ENCODE measurements at regions not wholly inside any gene's neighbourhood (a gene's known extent, or its start where the extent isn't known, plus 50 kb on each side); places are given as distances from the start of the nearest gene placed in this dataset.

- Histone ChIP-seq H3K4me1 (ENCODE audit: control insufficient read depth in 1 of 2, insufficient read depth in 2 of 2, low read length in 2 of 2) (no peaks in the 10 kb centered on the region), H3K9me3 (ENCODE audit: control insufficient read depth in 1 of 2, insufficient read depth in 1 of 2, low read depth in 1 of 2, low read length in 2 of 2) (no peaks in the 10 kb centered on the region), H3K79me2 (ENCODE audit: insufficient read depth, low read length) (no peaks in the 10 kb centered on the region), H3K4me3 (replicated peaks in 1 of 2; ENCODE audit: low read depth in 1 of 2, low read length in 2 of 2) (no peak overlapping the region), H3K9ac (ENCODE audit: low read length) (no peak overlapping the region), H3K27ac (ENCODE audit: low read depth, low read length) (no peak overlapping the region), H3K4me2 (ENCODE audit: low read length) (no peak overlapping the region), H3K9me2 (ENCODE audit: insufficient read depth) (no peaks in the 10 kb centered on the region), H3K36me3 (ENCODE audit: control insufficient read depth in 1 of 2, insufficient read depth in 2 of 2, low read length in 2 of 2) (no peaks in the 10 kb centered on the region), H3K27me3 (ENCODE audit: insufficient read depth, low read length) (no peaks in the 10 kb centered on the region), H2AFZ (ENCODE audit: low read depth, low read length, poor library complexity, severe bottlenecking) (no peak overlapping the region), H4K20me1 (ENCODE audit: insufficient read depth) (no peaks in the 10 kb centered on the region)
- ATAC-seq (no peak), DNase-seq (ENCODE audit: low read depth, low spot score) (no peak)
- no TSS peak for BruUV-seq (replicated peaks)
- CTCF ChIA-PET = no interaction called here
- TF ChIP-seq YY1 (IDR thresholded peaks at IDR 0.05; ENCODE audit: extremely low read depth, insufficient replicate concordance, low read depth, low read length) (no peak), SP1 (IDR thresholded peaks at IDR 0.05; ENCODE audit: low read depth) (no peak), ATF3 (IDR thresholded peaks at IDR 0.05) (no peak), CTCF (IDR thresholded peaks at IDR 0.05 in 2 of 3, conservative IDR thresholded peaks at IDR 0.05 in 1 of 3; ENCODE audit: borderline replicate concordance in 1 of 3, insufficient read depth in 1 of 3, low read depth in 2 of 3, low read length in 2 of 3) (no peak), EZH2 (IDR thresholded peaks at IDR 0.05) (no peak), SIN3A (IDR thresholded peaks at IDR 0.05; ENCODE audit: low read depth) (no peak), TCF7L2 (IDR thresholded peaks at IDR 0.05; ENCODE audit: borderline replicate concordance, extremely low read depth, insufficient read depth, insufficient read length) (no peak), ZFX (IDR thresholded peaks at IDR 0.05) (no peak), ZBTB33 (IDR thresholded peaks at IDR 0.05; ENCODE audit: extremely low read depth, insufficient replicate concordance, low read length) (no peak), ZNF274 (IDR thresholded peaks at IDR 0.05; ENCODE audit: low read depth, low read length) (no peak)
- POLR2A ChIA-PET = no interaction called here
- RAD21 ChIA-PET (ENCODE audit: low non-redundant PET in 1 of 2, low total read pairs in 2 of 2, uncharacterized antibody in 2 of 2, unreplicated experiment in 2 of 2) = no interaction called here
- intact Hi-C loops (cut with micrococcal nuclease) = no loop called here
These were observed 352.2 kb downstream of the METTL15 start for GRCh38 chr11:28460348-28460747.
